Type B pancreatic cell (in vitro differentiated cells): ENCODE measurements at regions not wholly inside any gene's neighbourhood (a gene's known extent, or its start where the extent isn't known, plus 50 kb on each side); places are given as distances from the start of the nearest gene placed in this dataset.

ENCODE experiments used
- DNase-seq: peaks from one replicate; pipeline ENCODE4 v3.0.0; 2021; ENCODE audit warnings: mixed read lengths; ENCODE audit not compliant: unreplicated experiment; ENCODE audit errors: extremely low spot score
- H3K27ac Mint-ChIP-seq: 2 replicates; pipeline ENCODE4 v1.8.0; 2021; ENCODE audit warnings: mild to moderate bottlenecking, mixed read lengths
- H3K27me3 Mint-ChIP-seq: 2 replicates; pipeline ENCODE4 v1.8.0; 2021; ENCODE audit warnings: mixed read lengths
- H3K36me3 Mint-ChIP-seq: 2 replicates; pipeline ENCODE4 v1.8.0; 2021; ENCODE audit warnings: mixed read lengths
- H3K4me1 Mint-ChIP-seq: one replicate; pipeline ENCODE4 v1.8.0; 2021; ENCODE audit warnings: mixed read lengths; ENCODE audit not compliant: unreplicated experiment
- H3K4me3 Mint-ChIP-seq: 2 replicates; pipeline ENCODE4 v1.8.0; 2021; ENCODE audit warnings: mild to moderate bottlenecking, mixed read lengths
- H3K9me3 Mint-ChIP-seq: 2 replicates; pipeline ENCODE4 v1.8.0; 2021; ENCODE audit warnings: mixed read lengths
- CTCF ChIP-seq: fragments of 200-600 bp; sonication (generic); conservative IDR thresholded peaks from 2 replicates; pipeline ENCODE4 v1.5.0; 2021; ENCODE audit warnings: antibody characterized with exemption, mild to moderate bottlenecking

DNA sequence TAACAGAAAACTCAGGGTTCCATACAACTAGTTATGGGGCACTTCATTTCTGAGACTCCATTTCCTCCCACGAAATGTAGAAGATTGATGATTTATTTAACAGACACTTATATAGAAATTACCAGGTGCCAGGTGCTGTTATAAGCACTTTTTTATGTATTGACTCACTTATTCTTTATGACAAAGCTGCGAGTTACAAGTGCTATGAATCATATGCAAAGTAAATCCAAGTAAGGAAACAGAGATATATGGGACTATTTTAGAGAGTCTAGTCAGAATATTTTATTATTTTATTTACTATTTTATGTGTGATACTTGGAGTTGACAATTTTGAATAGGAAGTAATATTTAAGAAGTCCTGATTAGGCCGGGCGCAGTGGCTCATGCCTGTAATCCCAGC, 822.8 kb upstream of the C9orf72 start:
- no peak for TF ChIP-seq CTCF
- Mint-ChIP-seq H3K27me3 (no peaks in the 10 kb centered on the region), H3K27ac (no peak overlapping the region), H3K4me3 (no peak overlapping the region), H3K36me3 (no peaks in the 10 kb centered on the region), H3K4me1 (no peaks in the 10 kb centered on the region), H3K9me3 (no peaks in the 10 kb centered on the region)
- no peak for DNase-seq

- Mint-ChIP-seq H3K27me3 (no peaks in the 10 kb centered on the region), H3K36me3 (no peaks in the 10 kb centered on the region), H3K4me1 (peaks cover 4% of the 10 kb centered on the region), H3K9me3 (no peaks in the 10 kb centered on the region), H3K4me3 (no peak overlapping the region), H3K27ac (no peak overlapping the region)
- TF ChIP-seq CTCF: no peak
- DNase-seq: no peak
Observed at GRCh38 chr9:28407351-28407750, 834.1 kb upstream of the C9orf72 start.

DNA sequence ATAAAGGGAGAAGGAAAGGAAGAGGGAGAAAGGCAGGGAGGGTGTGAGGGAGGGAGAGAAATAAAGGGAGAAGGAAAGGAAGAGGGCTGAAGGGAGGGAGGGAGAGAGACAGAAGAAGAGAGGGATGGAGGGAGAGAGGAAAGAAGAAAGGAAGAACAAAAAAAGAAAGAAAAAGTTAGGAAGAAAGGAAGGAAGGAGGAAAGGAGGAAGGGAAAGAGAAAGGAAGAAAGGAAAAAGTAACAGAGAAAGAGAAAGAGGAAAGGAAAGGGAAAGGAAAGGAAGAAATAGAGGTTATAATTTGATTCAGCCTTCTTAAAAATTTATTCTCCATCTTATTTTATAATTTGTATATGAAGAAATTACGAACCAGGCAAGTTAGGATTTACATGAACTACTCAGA, 836.6 kb upstream of the C9orf72 start:
- Mint-ChIP-seq H3K4me1 (peaks cover 4% of the 10 kb centered on the region), H3K27ac (no peak overlapping the region), H3K4me3 (no peak overlapping the region), H3K36me3 (no peaks in the 10 kb centered on the region), H3K27me3 (no peaks in the 10 kb centered on the region), H3K9me3 (no peaks in the 10 kb centered on the region)
- DNase-seq: no peak
- TF ChIP-seq CTCF: no peak

GRCh38 chr9:28410411-28410810, 837.1 kb upstream of the C9orf72 start:
- Mint-ChIP-seq H3K9me3 (no peaks in the 10 kb centered on the region), H3K36me3 (no peaks in the 10 kb centered on the region), H3K27me3 (no peaks in the 10 kb centered on the region), H3K27ac (no peak overlapping the region), H3K4me1 (peaks cover 4% of the 10 kb centered on the region), H3K4me3 (no peak overlapping the region)
- no peak for DNase-seq
- TF ChIP-seq CTCF: no peak

- TF ChIP-seq CTCF: no peak
- no peak overlapping the region for H3K4me3 Mint-ChIP-seq
- peaks cover 4% of the 10 kb centered on the region for H3K4me1 Mint-ChIP-seq
- no peaks in the 10 kb centered on the region for H3K36me3 Mint-ChIP-seq
- no peak for DNase-seq
- no peaks in the 10 kb centered on the region for H3K9me3 Mint-ChIP-seq
- H3K27ac Mint-ChIP-seq: no peak overlapping the region
- no peaks in the 10 kb centered on the region for H3K27me3 Mint-ChIP-seq
Observed at GRCh38 chr9:28413471-28413870, 840.2 kb upstream of the C9orf72 start.

DNA sequence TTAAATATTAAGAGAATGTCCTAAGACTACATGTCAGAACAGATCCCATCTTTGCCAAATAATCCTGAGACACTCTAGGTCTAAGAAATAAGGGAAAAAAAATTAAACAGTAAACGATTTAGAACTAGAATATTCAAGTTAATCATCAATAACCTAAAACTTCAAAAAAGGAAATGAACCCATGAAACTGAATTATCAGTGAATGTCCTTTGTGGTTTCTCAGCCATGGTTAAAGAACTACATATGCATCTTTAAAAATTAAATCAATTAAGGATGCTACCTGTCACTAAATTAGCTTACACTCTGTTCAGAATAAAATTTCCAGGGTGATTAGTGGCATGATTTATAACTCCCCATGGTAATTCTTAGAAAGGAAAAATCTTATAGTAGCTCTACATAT, 850.0 kb upstream of the C9orf72 start:
- TF ChIP-seq CTCF: no peak
- Mint-ChIP-seq H3K27me3 (no peaks in the 10 kb centered on the region), H3K9me3 (no peaks in the 10 kb centered on the region), H3K27ac (no peak overlapping the region), H3K36me3 (no peaks in the 10 kb centered on the region), H3K4me3 (no peak overlapping the region), H3K4me1 (no peaks in the 10 kb centered on the region)
- DNase-seq: no peak
